ENCODE measurements at regions not wholly inside any gene's neighbourhood (a gene's known extent, or its start where the extent isn't known, plus 50 kb on each side); places are given as distances from the start of the nearest gene placed in this dataset.

- Histone ChIP-seq H2AK5ac (ENCODE audit: insufficient read length, low read length) (no peak overlapping the region), H2AFZ (ENCODE audit: low read length) (no peak overlapping the region), H2BK12ac (ENCODE audit: insufficient read length, low read depth, low read length) (no peak overlapping the region), H3K56ac (ENCODE audit: insufficient read length, low read depth, low read length) (no peak overlapping the region), H2BK5ac (ENCODE audit: insufficient read length, low read length) (no peak overlapping the region), H3K79me2 (ENCODE audit: insufficient read depth, low read length) (no peaks in the 10 kb centered on the region), H3K9me3 (ENCODE audit: control insufficient read depth, low read depth, low read length) (no peaks in the 10 kb centered on the region), H3K4me1 (ENCODE audit: insufficient read depth, low read length) (peaks cover 4% of the 10 kb centered on the region; the same call in 1 of the 2 replicates), H3K23ac (ENCODE audit: insufficient read length, low read depth, low read length) (no peak overlapping the region), H2BK15ac (ENCODE audit: low read depth, low read length) (no peak overlapping the region), H2BK20ac (ENCODE audit: low read depth, low read length, poor library complexity, severe bottlenecking) (no peak overlapping the region), H4K5ac (ENCODE audit: insufficient read length, low read depth, low read length) (no peak overlapping the region), H3K23me2 (ENCODE audit: insufficient read length, low read depth, low read length, poor library complexity, severe bottlenecking) (no peaks in the 10 kb centered on the region), H4K20me1 (ENCODE audit: control insufficient read depth, insufficient read depth, insufficient read length) (no peaks in the 10 kb centered on the region), H3K27ac (ENCODE audit: insufficient read length, low read depth, low read length) (no peak overlapping the region), H3K79me1 (ENCODE audit: insufficient read depth, low read depth, low read length, poor library complexity, severe bottlenecking) (no peaks in the 10 kb centered on the region), H4K8ac (replicated peaks; ENCODE audit: insufficient read length, low read depth, low read length) (no peak overlapping the region), H3K14ac (ENCODE audit: insufficient read depth, low read length) (no peak overlapping the region), H3K4me2 (ENCODE audit: insufficient read depth, insufficient read length, low read length) (no peak overlapping the region), H3K9ac (ENCODE audit: extremely low read depth, insufficient read length, low read length) (no peak overlapping the region), H3K18ac (ENCODE audit: insufficient read length, low read depth, low read length) (no peak overlapping the region), H3K4ac (ENCODE audit: low read depth, low read length) (no peak overlapping the region), H3T11ph (ENCODE audit: low read length) (no peak overlapping the region), H3K27me3 (ENCODE audit: insufficient read depth, low read length) (no peaks in the 10 kb centered on the region), H2BK120ac (ENCODE audit: low read depth, low read length, poor library complexity, severe bottlenecking) (no peak overlapping the region), H4K91ac (ENCODE audit: insufficient read length, low read depth, low read length) (no peak overlapping the region)
- 0 out of 2 replicates have a peak, but pooled peaks cover under 1% of the 10 kb centered on the region for H3K27me3 Mint-ChIP-seq (ENCODE audit: low read depth)
- H3K9me3 Mint-ChIP-seq = peaks cover 29 to 36% of the 10 kb centered on the region in 2 experiments
- no peak for DNase-seq
- no peak overlapping the region for H3K27ac Mint-ChIP-seq
- WGBS (ENCODE audit: extremely low coverage, insufficient read length, low lambda C conversion rate) = no CpG with 5 or more reads among the region's 2 CpGs
- no peak overlapping the region for H3K4me3 Mint-ChIP-seq
- H3K36me3 Mint-ChIP-seq (ENCODE audit: insufficient read depth in 1 of 3, low read depth in 3 of 3) = peaks cover 21 to 25% (median 22%) of the 10 kb centered on the region in 3 experiments
- no peak for TF ChIP-seq CTCF (conservative IDR thresholded peaks at IDR 0.05)
- H3K4me1 Mint-ChIP-seq = peaks cover 27 to 32% of the 10 kb centered on the region in 2 experiments
Observed at GRCh38 chr14:48568688-48569087, 893.3 kb upstream of the MDGA2 start.

Data from H9 (cell line).